H1 (cell line): ENCODE measurements at regions not wholly inside any gene's neighbourhood (a gene's known extent, or its start where the extent isn't known, plus 50 kb on each side); places are given as distances from the start of the nearest gene placed in this dataset.

Source experiments
- CTCF ChIA-PET: fragments of 300-600 bp; sonication (Branson Sonifier 250); formaldehyde crosslinking; loops from one replicate; lab custom pipeline; 2021; ENCODE audit not compliant: partially characterized antibody; lab: Charles Lee
- POLR2A ChIA-PET: fragments of 300-600 bp; sonication (Branson Sonifier 250); formaldehyde crosslinking; loops from one replicate; lab custom pipeline; 2021; ENCODE audit warnings: inconsistent platforms; ENCODE audit not compliant: partially characterized antibody; lab: Charles Lee
- DNase-seq, 2 experiments: peaks; one replicate each; pipeline versions ENCODE4 v3.0.0 to v3.0.0-alpha.2; 2010 to 2022; ENCODE audit warnings: low spot score in 2 of 2, low read depth in 1 of 2, mixed read lengths in 1 of 2
- FAIRE-seq: peaks from 2 replicates; lab custom pipeline; 2011; peaks lifted over from hg19 to GRCh38; lab: Jason Lieb, UNC
- H2AFZ ChIP-seq: 2 replicates; pipeline ENCODE4 v1.8.1; 2012; ENCODE audit warnings: low read length, inconsistent platforms
- H2AK5ac ChIP-seq: 2 replicates; pipeline ENCODE4 v1.6.1; 2013; ENCODE audit warnings: low read depth, low read length
- H2BK120ac ChIP-seq: replicated peaks from 2 replicates; pipeline ENCODE3; 2013; ENCODE audit warnings: low read depth, low read length, inconsistent platforms
- H2BK12ac ChIP-seq: 2 replicates; pipeline ENCODE4 v1.6.1; 2013; ENCODE audit warnings: low read depth, low read length
- H2BK15ac ChIP-seq: 2 replicates; pipeline ENCODE4 v1.6.1; 2013; ENCODE audit warnings: low read length
- H2BK20ac ChIP-seq: 2 replicates; pipeline ENCODE4 v1.6.1; 2013; ENCODE audit warnings: low read length
- H2BK5ac ChIP-seq: 2 replicates; pipeline ENCODE4 v1.6.1; 2013; ENCODE audit warnings: low read depth, low read length
- H3K14ac ChIP-seq: 2 replicates; pipeline ENCODE4 v1.6.1; 2013; ENCODE audit warnings: inconsistent platforms; ENCODE audit not compliant: insufficient read length
- H3K18ac ChIP-seq: 2 replicates; pipeline ENCODE4 v1.6.1; 2013; ENCODE audit warnings: low read length; ENCODE audit errors: extremely low read depth
- H3K23ac ChIP-seq: 2 replicates; pipeline ENCODE4 v1.6.1; 2013; ENCODE audit warnings: inconsistent platforms; ENCODE audit not compliant: insufficient read length
- H3K23me2 ChIP-seq: 2 replicates; pipeline ENCODE4 v1.6.1; 2013; ENCODE audit warnings: low read depth, low read length
- H3K27ac ChIP-seq: 2 replicates; pipeline ENCODE4 v1.6.1; 2011; ENCODE audit warnings: low read depth, low read length, inconsistent platforms
- H3K27me3 ChIP-seq, 4 experiments: replicated peaks in 1 of 4; 1 replicate in 1 of 4; 2 replicates in 3 of 4; pipeline versions ENCODE4 v1.6.1 to v1.8.1; 2011 to 2013; ENCODE audit warnings: low read length in 3 of 4, mild to moderate bottlenecking in 3 of 4, inconsistent platforms in 2 of 4, mixed read lengths in 2 of 4, moderate library complexity in 1 of 4; ENCODE audit not compliant: control insufficient read depth in 3 of 4, insufficient read depth in 3 of 4; ENCODE audit errors: extremely low read depth in 1 of 4
- H3K36me3 ChIP-seq, 4 experiments: 2 replicates each; pipeline versions ENCODE4 v1.6.1 to v1.8.1; 2011 to 2013; ENCODE audit warnings: mild to moderate bottlenecking in 4 of 4, low read length in 3 of 4, moderate library complexity in 2 of 4, control low read depth in 1 of 4, inconsistent platforms in 1 of 4; ENCODE audit not compliant: insufficient read depth in 4 of 4, control insufficient read depth in 2 of 4
- H3K4ac ChIP-seq: replicated peaks from 2 replicates; pipeline ENCODE3; 2013; ENCODE audit warnings: low read length, low read depth, mixed read lengths, inconsistent platforms; ENCODE audit not compliant: insufficient read length
- H3K4me1 ChIP-seq, 4 experiments: replicated peaks in 1 of 4; 1 replicate in 1 of 4; 2 replicates in 3 of 4; pipeline versions ENCODE4 v1.6.1 to v1.8.1; 2011 to 2013; ENCODE audit warnings: low read length in 3 of 4, inconsistent platforms in 2 of 4, mixed read lengths in 1 of 4; ENCODE audit not compliant: insufficient read depth in 4 of 4, control insufficient read depth in 3 of 4
- H3K4me2 ChIP-seq, 2 experiments: 2 replicates each; pipeline versions ENCODE4 v1.6.1 to v1.8.1; 2011 to 2013; ENCODE audit warnings: low read depth in 2 of 2, low read length in 2 of 2, control low read depth in 1 of 2, inconsistent platforms in 1 of 2, mild to moderate bottlenecking in 1 of 2; ENCODE audit not compliant: insufficient read depth in 1 of 2
- H3K4me3 ChIP-seq, 4 experiments: fragments of 200-600, 300-600 bp in 1 of 4; sonication (generic), shearing (Covaris generic), sonication (Bioruptor Twin) in 1 of 4; 2 replicates each; pipeline versions ENCODE4 v1.5.1 to v1.8.1; 2011 to 2016; ENCODE audit warnings: low read length in 4 of 4, low read depth in 3 of 4, control low read depth in 2 of 4, inconsistent platforms in 2 of 4, mild to moderate bottlenecking in 2 of 4, mixed read lengths in 1 of 4, moderate library complexity in 1 of 4; ENCODE audit not compliant: insufficient read depth in 2 of 4; ENCODE audit errors: extremely low read depth in 1 of 4
- H3K56ac ChIP-seq: replicated peaks from 2 replicates; pipeline ENCODE3; 2013; ENCODE audit warnings: low read depth, mild to moderate bottlenecking, mixed read lengths, low read length, inconsistent platforms; ENCODE audit not compliant: insufficient read length
- H3K79me1 ChIP-seq: 2 replicates; pipeline ENCODE4 v1.6.1; 2013; ENCODE audit warnings: low read depth, low read length, control low read depth
- H3K79me2 ChIP-seq, 2 experiments: 2 replicates each; pipeline versions ENCODE4 v1.6.1 to v1.8.1; 2012 to 2013; ENCODE audit warnings: low read length in 2 of 2, mild to moderate bottlenecking in 2 of 2, inconsistent platforms in 1 of 2; ENCODE audit not compliant: insufficient read depth in 2 of 2, control insufficient read depth in 1 of 2
- H3K9ac ChIP-seq, 4 experiments: replicated peaks in 1 of 4; 1 replicate in 1 of 4; 2 replicates in 3 of 4; pipeline versions ENCODE4 v1.6.1 to v1.8.1; 2011 to 2013; ENCODE audit warnings: low read depth in 3 of 4, low read length in 3 of 4, control low read depth in 2 of 4, mild to moderate bottlenecking in 2 of 4, moderate library complexity in 2 of 4, inconsistent platforms in 1 of 4; ENCODE audit errors: extremely low read depth in 1 of 4
- H3K9me3 ChIP-seq, 2 experiments: 2 replicates each; pipeline versions ENCODE4 v1.6.1 to v1.8.1; 2012 to 2013; ENCODE audit warnings: mild to moderate bottlenecking in 2 of 2, moderate library complexity in 2 of 2, control low read depth in 1 of 2, inconsistent platforms in 1 of 2, low read depth in 1 of 2, low read length in 1 of 2, mixed read lengths in 1 of 2; ENCODE audit not compliant: insufficient read depth in 2 of 2
- H4K20me1 ChIP-seq, 2 experiments: replicated peaks in 1 of 2; 2 replicates each; pipeline versions ENCODE3 to v1.8.1; 2011 to 2013; ENCODE audit warnings: inconsistent platforms in 2 of 2, low read length in 2 of 2, mild to moderate bottlenecking in 1 of 2; ENCODE audit not compliant: insufficient read depth in 2 of 2, control insufficient read depth in 1 of 2
- H4K5ac ChIP-seq: 2 replicates; pipeline ENCODE4 v1.6.1; 2013; ENCODE audit warnings: low read length, low read depth, mixed read lengths, inconsistent platforms; ENCODE audit not compliant: insufficient read length
- H4K8ac ChIP-seq: 2 replicates; pipeline ENCODE4 v1.8.0; 2013; ENCODE audit warnings: mild to moderate bottlenecking, moderate library complexity, low read length, inconsistent platforms; ENCODE audit not compliant: insufficient read depth; ENCODE audit errors: extremely low read depth
- H4K91ac ChIP-seq: replicated peaks from 2 replicates; pipeline ENCODE3; 2013; ENCODE audit warnings: low read length, mixed read lengths, inconsistent platforms; ENCODE audit not compliant: insufficient read length
- CHD2 ChIP-seq: IDR thresholded peaks from 2 replicates; pipeline ENCODE4 v1.6.1; 2012; ENCODE audit warnings: low read length, improper control_type of control experiment
- CREB1 ChIP-seq: IDR thresholded peaks from 2 replicates; pipeline ENCODE4 v1.6.1; 2012; ENCODE audit warnings: inconsistent platforms
- NRF1 ChIP-seq: IDR thresholded peaks from 2 replicates; pipeline ENCODE4 v1.6.1; 2011; ENCODE audit warnings: mild to moderate bottlenecking, low read depth, low read length, improper control_type of control experiment
- SIRT6 ChIP-seq: IDR thresholded peaks from one replicate; pipeline ENCODE4 v1.7.1; 2012; ENCODE audit warnings: low read length, inconsistent platforms
- SP1 ChIP-seq: IDR thresholded peaks from 2 replicates; pipeline ENCODE4 v1.6.1; 2011; ENCODE audit warnings: low read depth, low read length
- WGBS, 2 experiments: shearing (Covaris generic) in 1 of 2; methylation state at CpG; one replicate each; pipeline versions ENCODE4 v1.1.6 to v1.1.7; 2013 to 2015; ENCODE audit warnings: low lambda C conversion rate in 2 of 2, mixed read lengths in 2 of 2, inconsistent platforms in 1 of 2, low coverage in 1 of 2, missing lambda C conversion rate in 1 of 2; ENCODE audit not compliant: insufficient replicate concordance in 2 of 2, insufficient coverage in 1 of 2, insufficient read length in 1 of 2; ENCODE audit errors: extremely low coverage in 1 of 2, missing lambda C conversion rate in 1 of 2; 5-methylcytosine and 5-hydroxymethylcytosine counted together
- TF ChIP-seq, protein P1 (sequence below): IDR thresholded peaks from 2 replicates; pipeline ENCODE4 v1.6.1; 2012; ENCODE audit warnings: low read length, inconsistent platforms

DNA sequence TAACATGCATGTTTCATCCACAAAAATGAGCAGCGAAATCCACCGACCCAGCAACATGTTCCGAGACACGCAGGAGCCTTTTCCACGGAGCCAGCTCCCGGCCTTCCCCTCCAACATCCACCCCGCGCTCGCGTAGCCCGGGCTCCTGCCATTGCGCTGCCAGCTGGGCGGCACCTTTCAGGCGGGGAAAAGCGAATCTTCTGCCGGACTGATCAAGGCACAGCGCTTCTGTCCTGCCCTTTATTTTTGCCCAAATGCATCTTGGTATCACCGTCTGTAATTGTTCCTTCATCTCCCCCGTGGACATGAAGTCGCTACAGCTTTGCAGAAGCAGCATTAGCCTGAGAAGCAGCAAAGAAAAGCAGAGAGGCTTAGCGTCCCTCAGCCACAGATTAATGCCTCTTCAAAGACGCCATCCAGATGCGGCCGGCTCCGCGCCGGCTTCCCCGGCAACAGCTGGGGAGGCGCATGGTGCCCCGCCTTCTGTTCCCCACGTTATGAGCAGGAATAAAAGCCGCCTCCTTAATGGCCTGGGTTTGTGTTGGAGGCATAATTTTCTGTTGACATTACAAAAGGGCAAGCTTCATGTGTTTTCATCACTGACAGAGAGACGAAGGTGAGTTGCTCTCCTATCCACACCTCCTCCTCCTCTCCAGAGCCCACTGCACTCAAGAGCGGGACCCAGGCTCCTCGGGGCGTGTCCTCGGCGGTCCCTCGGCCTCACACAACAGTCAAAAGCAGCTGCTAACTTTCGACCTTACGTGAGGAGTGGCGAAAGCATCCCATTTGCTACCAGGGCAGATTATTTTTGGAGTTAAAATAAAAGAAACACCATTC lies 122.1 kb upstream of the SALL3 start:
- Histone ChIP-seq H4K91ac (no peak overlapping the region), H3K4me1 (no peaks in the 10 kb centered on the region; a peak in 1 of 7 replicates), H3K27me3 (no peaks in the 10 kb centered on the region), H2BK5ac (no peak overlapping the region), H2BK15ac (no peak overlapping the region), H3K4me3 (no peak overlapping the region), H3K9ac (no peak overlapping the region), H3K23me2 (no peaks in the 10 kb centered on the region), H3K23ac (no peak overlapping the region), H3K79me1 (no peaks in the 10 kb centered on the region), H2BK20ac (no peak overlapping the region), H4K8ac (no peak overlapping the region; the same call in 1 of the 2 replicates), H3K4me2 (no peak overlapping the region), H2AFZ (no peak overlapping the region), H3K36me3 (no peaks in the 10 kb centered on the region), H3K18ac (no peak overlapping the region), H2BK120ac (no peak overlapping the region), H4K20me1 (no peaks in the 10 kb centered on the region), H2AK5ac (no peak overlapping the region), H3K14ac (no peak overlapping the region), H4K5ac (no peak overlapping the region), H3K4ac (no peak overlapping the region), H2BK12ac (no peak overlapping the region), H3K27ac (no peak overlapping the region), H3K56ac (no peak overlapping the region), H3K9me3 (no peaks in the 10 kb centered on the region), H3K79me2 (no peaks in the 10 kb centered on the region)
- TF ChIP-seq, protein P1, sequence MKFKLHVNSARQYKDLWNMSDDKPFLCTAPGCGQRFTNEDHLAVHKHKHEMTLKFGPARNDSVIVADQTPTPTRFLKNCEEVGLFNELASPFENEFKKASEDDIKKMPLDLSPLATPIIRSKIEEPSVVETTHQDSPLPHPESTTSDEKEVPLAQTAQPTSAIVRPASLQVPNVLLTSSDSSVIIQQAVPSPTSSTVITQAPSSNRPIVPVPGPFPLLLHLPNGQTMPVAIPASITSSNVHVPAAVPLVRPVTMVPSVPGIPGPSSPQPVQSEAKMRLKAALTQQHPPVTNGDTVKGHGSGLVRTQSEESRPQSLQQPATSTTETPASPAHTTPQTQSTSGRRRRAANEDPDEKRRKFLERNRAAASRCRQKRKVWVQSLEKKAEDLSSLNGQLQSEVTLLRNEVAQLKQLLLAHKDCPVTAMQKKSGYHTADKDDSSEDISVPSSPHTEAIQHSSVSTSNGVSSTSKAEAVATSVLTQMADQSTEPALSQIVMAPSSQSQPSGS, result no peak
- TF ChIP-seq CHD2, result no peak
- no peak for TF ChIP-seq CREB1
- TF ChIP-seq NRF1, result no peak
- TF ChIP-seq SP1, result no peak
- TF ChIP-seq SIRT6, result no peak
- 92% methylated on average over 31 of the region's 42 CpGs; no CpG with 5 or more reads in 1 of the 2 experiments for WGBS, 2 experiments
- ChIA-PET CTCF (interaction anchor here (1.0 to 5.6 kb wide), 3 partner anchors 16 to 28 kb away, joined by 3 to 35 read pairs (median 5); no protein-coding TSS in a partner anchor), POLR2A (no interaction called here)
- DNase-seq (no peak), FAIRE-seq (no peak)
